Activated CD8-positive, alpha-beta T cell treated with anti-CD3 and anti-CD28 coated beads, Interleukin-2, amount 10 ng/mL, durations not matched to agents 7 days and 5 days (primary cell): ENCODE measurements at regions not wholly inside any gene's neighbourhood (a gene's known extent, or its start where the extent isn't known, plus 50 kb on each side); places are given as distances from the start of the nearest gene placed in this dataset.

ENCODE experiments used
- ATAC-seq: fragments of 150-1000 bp; cut with Tn5 transposase; one replicate; pipeline ENCODE4 v1.10.0; 2021; ENCODE audit warnings: moderate library complexity
- CTCF ChIA-PET: fragments of 350-600 bp; sonication (Branson Sonifier 250); formaldehyde crosslinking; loops from one replicate; lab custom pipeline; 2021; ENCODE audit warnings: antibody characterized with exemption; lab: Charles Lee
- POLR2A ChIA-PET: fragments of 350-600 bp; sonication (Branson Sonifier 250); formaldehyde crosslinking; loops from one replicate; lab custom pipeline; 2021; ENCODE audit warnings: antibody characterized with exemption; lab: Charles Lee
- DNase-seq: peaks from one replicate; pipeline ENCODE4 v3.0.0-alpha.2; 2020
- H3K27ac Mint-ChIP-seq: one replicate; pipeline ENCODE4 v1.8.0; 2021; ENCODE audit warnings: mild to moderate bottlenecking, mixed read lengths
- H3K27me3 Mint-ChIP-seq: one replicate; pipeline ENCODE4 v1.8.0; 2021; ENCODE audit warnings: low read depth, mixed read lengths
- H3K36me3 Mint-ChIP-seq: one replicate; pipeline ENCODE4 v1.8.0; 2021; ENCODE audit warnings: low read depth, mixed read lengths
- H3K4me1 Mint-ChIP-seq: one replicate; pipeline ENCODE4 v1.8.0; 2021; ENCODE audit warnings: low read depth, mixed read lengths
- H3K4me3 Mint-ChIP-seq: one replicate; pipeline ENCODE4 v1.8.0; 2021; ENCODE audit warnings: mild to moderate bottlenecking, mixed read lengths
- H3K9me3 Mint-ChIP-seq: one replicate; pipeline ENCODE4 v1.8.0; 2022; ENCODE audit warnings: mixed read lengths; ENCODE audit not compliant: insufficient read depth

- Mint-ChIP-seq H3K27me3 (no peaks in the 10 kb centered on the region), H3K4me1 (no peaks in the 10 kb centered on the region), H3K36me3 (no peaks in the 10 kb centered on the region), H3K27ac (no peak overlapping the region), H3K9me3 (no peaks in the 10 kb centered on the region), H3K4me3 (no peak overlapping the region)
- no peak for DNase-seq
- no peak for ATAC-seq
- POLR2A ChIA-PET: no interaction called here
- CTCF ChIA-PET: no interaction called here
These were observed 101.5 kb downstream of the BMP4 start for GRCh38 chr14:53855127-53855526.

GRCh38 chr14:53851394-53852090 is 105.1 kb downstream of the BMP4 start:
- ATAC-seq: no peak
- H3K9me3 Mint-ChIP-seq: no peaks in the 10 kb centered on the region
- ChIA-PET POLR2A (no interaction called here), CTCF (no interaction called here)
- H3K36me3 Mint-ChIP-seq: no peaks in the 10 kb centered on the region
- no peak overlapping the region for H3K4me3 Mint-ChIP-seq
- DNase-seq: no peak
- no peak overlapping the region for H3K27ac Mint-ChIP-seq
- H3K27me3 Mint-ChIP-seq: no peaks in the 10 kb centered on the region
- H3K4me1 Mint-ChIP-seq: no peaks in the 10 kb centered on the region

- DNase-seq (no peak), ATAC-seq (no peak)
- Mint-ChIP-seq H3K4me1 (no peaks in the 10 kb centered on the region), H3K27me3 (no peaks in the 10 kb centered on the region), H3K27ac (no peak overlapping the region), H3K36me3 (no peaks in the 10 kb centered on the region), H3K9me3 (no peaks in the 10 kb centered on the region), H3K4me3 (no peak overlapping the region)
- CTCF ChIA-PET: no interaction called here
- POLR2A ChIA-PET: no interaction called here
These were observed 105.8 kb downstream of the BMP4 start for GRCh38 chr14:53850714-53851296.

GRCh38 chr14:53849549-53849948 is 107.1 kb downstream of the BMP4 start:
- ChIA-PET CTCF (no interaction called here), POLR2A (no interaction called here)
- no peaks in the 10 kb centered on the region for H3K4me1 Mint-ChIP-seq
- no peak overlapping the region for H3K4me3 Mint-ChIP-seq
- ATAC-seq: no peak
- H3K36me3 Mint-ChIP-seq: no peaks in the 10 kb centered on the region
- no peak overlapping the region for H3K27ac Mint-ChIP-seq
- H3K9me3 Mint-ChIP-seq: no peaks in the 10 kb centered on the region
- DNase-seq: no peak
- no peaks in the 10 kb centered on the region for H3K27me3 Mint-ChIP-seq

GRCh38 chr14:53848854-53849253 is 107.8 kb downstream of the BMP4 start:
- DNase-seq (no peak), ATAC-seq (no peak)
- no peaks in the 10 kb centered on the region for H3K4me1 Mint-ChIP-seq
- CTCF ChIA-PET: no interaction called here
- no peaks in the 10 kb centered on the region for H3K36me3 Mint-ChIP-seq
- H3K27me3 Mint-ChIP-seq: no peaks in the 10 kb centered on the region
- POLR2A ChIA-PET: no interaction called here
- no peak overlapping the region for H3K4me3 Mint-ChIP-seq
- no peaks in the 10 kb centered on the region for H3K9me3 Mint-ChIP-seq
- no peak overlapping the region for H3K27ac Mint-ChIP-seq

- ATAC-seq (no peak), DNase-seq (no peak)
- POLR2A ChIA-PET: no interaction called here
- Mint-ChIP-seq H3K9me3 (no peaks in the 10 kb centered on the region), H3K4me1 (no peaks in the 10 kb centered on the region), H3K4me3 (no peak overlapping the region), H3K27ac (no peak overlapping the region), H3K36me3 (no peaks in the 10 kb centered on the region), H3K27me3 (no peaks in the 10 kb centered on the region)
- CTCF ChIA-PET: no interaction called here
These were observed 108.7 kb downstream of the BMP4 start for GRCh38 chr14:53847881-53848280.

GRCh38 chr14:53847057-53847456 is 109.6 kb downstream of the BMP4 start:
- H3K36me3 Mint-ChIP-seq: no peaks in the 10 kb centered on the region
- no peak for ATAC-seq

GRCh38 chr14:53845813-53846693 is 110.6 kb downstream of the BMP4 start:
- CTCF ChIA-PET: no interaction called here
- no peaks in the 10 kb centered on the region for H3K9me3 Mint-ChIP-seq
- H3K27ac Mint-ChIP-seq: no peak overlapping the region
- H3K4me3 Mint-ChIP-seq: no peak overlapping the region
- H3K36me3 Mint-ChIP-seq: no peaks in the 10 kb centered on the region
- POLR2A ChIA-PET: no interaction called here
- H3K4me1 Mint-ChIP-seq: no peaks in the 10 kb centered on the region
- ATAC-seq: no peak
- DNase-seq: no peak
- H3K27me3 Mint-ChIP-seq: no peaks in the 10 kb centered on the region

More at GRCh38 chr14:53847057-53847456, 109.6 kb downstream of the BMP4 start:
- no peak for DNase-seq
- Mint-ChIP-seq H3K4me1 (no peaks in the 10 kb centered on the region), H3K4me3 (no peak overlapping the region), H3K27me3 (no peaks in the 10 kb centered on the region), H3K9me3 (no peaks in the 10 kb centered on the region), H3K27ac (no peak overlapping the region)
- POLR2A ChIA-PET: no interaction called here
- CTCF ChIA-PET: no interaction called here

- H3K27me3 Mint-ChIP-seq: no peaks in the 10 kb centered on the region
- POLR2A ChIA-PET: no interaction called here
- ATAC-seq (no peak), DNase-seq (no peak)
- no peaks in the 10 kb centered on the region for H3K4me1 Mint-ChIP-seq
- CTCF ChIA-PET: no interaction called here
- no peaks in the 10 kb centered on the region for H3K36me3 Mint-ChIP-seq
- no peak overlapping the region for H3K4me3 Mint-ChIP-seq
- H3K27ac Mint-ChIP-seq: no peak overlapping the region
- H3K9me3 Mint-ChIP-seq: peaks cover 5% of the 10 kb centered on the region
These were observed 113.7 kb downstream of the BMP4 start for GRCh38 chr14:53842938-53843337.

GRCh38 chr14:53841109-53842099 is 115.2 kb downstream of the BMP4 start:
- DNase-seq (no peak), ATAC-seq (no peak)
- ChIA-PET CTCF (no interaction called here), POLR2A (no interaction called here)
- Mint-ChIP-seq H3K4me3 (no peak overlapping the region), H3K36me3 (no peaks in the 10 kb centered on the region), H3K9me3 (peaks cover 5% of the 10 kb centered on the region), H3K27me3 (no peaks in the 10 kb centered on the region), H3K27ac (no peak overlapping the region), H3K4me1 (no peaks in the 10 kb centered on the region)

- ChIA-PET CTCF (no interaction called here), POLR2A (no interaction called here)
- Mint-ChIP-seq H3K27me3 (no peaks in the 10 kb centered on the region), H3K4me3 (no peak overlapping the region), H3K4me1 (no peaks in the 10 kb centered on the region), H3K9me3 (peaks cover 5% of the 10 kb centered on the region), H3K27ac (no peak overlapping the region), H3K36me3 (no peaks in the 10 kb centered on the region)
- DNase-seq (no peak), ATAC-seq (no peak)
These were observed 116.2 kb downstream of the BMP4 start for GRCh38 chr14:53840444-53840843.
